K562 (cell line): ENCODE measurements at regions not wholly inside any gene's neighbourhood (a gene's known extent, or its start where the extent isn't known, plus 50 kb on each side); places are given as distances from the start of the nearest gene placed in this dataset.

Experiments
- ELF4 ChIP-seq: fragments of 450-650 bp; formaldehyde crosslinking; IDR thresholded peaks from 2 replicates; pipeline ENCODE4 v1.4.0; 2022; ENCODE audit warnings: missing genetic modification characterization
- ETV6 ChIP-seq, 3 experiments: fragments of 150-350 bp in 1 of 3; sonication (generic) in 1 of 3; formaldehyde crosslinking in 1 of 3; IDR thresholded peaks; 2 replicates each; pipeline versions ENCODE4 v1.6.1 to v1.8.0; 2014 to 2022; ENCODE audit warnings: borderline replicate concordance in 2 of 3, low read depth in 2 of 3, antibody characterized with exemption in 1 of 3, low read length in 1 of 3, mild to moderate bottlenecking in 1 of 3, missing genetic modification reagents in 1 of 3
- GABPA ChIP-seq: fragments of 200-800 bp; sonication (Bioruptor generic); conservative IDR thresholded peaks from 2 replicates; pipeline ENCODE4 v1.6.1; 2016; ENCODE audit warnings: low read depth, missing genetic modification characterization, missing compliant biosample characterization
- JUNB ChIP-seq: fragments of 450-650 bp; formaldehyde crosslinking; conservative IDR thresholded peaks from 2 replicates; pipeline ENCODE4 v1.4.0; 2020; ENCODE audit warnings: mild to moderate bottlenecking
- YY1 ChIP-seq, 3 experiments: IDR thresholded peaks; 2 replicates each; pipeline ENCODE4 v1.6.1; 2011; ENCODE audit warnings: low read length in 2 of 3, mild to moderate bottlenecking in 2 of 3, moderate library complexity in 2 of 3, borderline replicate concordance in 1 of 3, control low read depth in 1 of 3, low read depth in 1 of 3; ENCODE audit not compliant: insufficient read depth in 3 of 3, insufficient replicate concordance in 2 of 3, control insufficient read depth in 1 of 3, insufficient read length in 1 of 3; ENCODE audit errors: extremely low read depth in 1 of 3
- ZNF311 ChIP-seq: fragments of 250-450 bp; sonication (Bioruptor Pico); IDR thresholded peaks from 2 replicates; pipeline ENCODE4 v1.4.0; 2020; ENCODE audit warnings: mild to moderate bottlenecking, moderate library complexity
- TF ChIP-seq, protein P1 (sequence below): sonication (generic); formaldehyde crosslinking; IDR thresholded peaks from 2 replicates; pipeline ENCODE4 v1.5.0; 2020; ENCODE audit warnings: missing genetic modification reagents

DNA sequence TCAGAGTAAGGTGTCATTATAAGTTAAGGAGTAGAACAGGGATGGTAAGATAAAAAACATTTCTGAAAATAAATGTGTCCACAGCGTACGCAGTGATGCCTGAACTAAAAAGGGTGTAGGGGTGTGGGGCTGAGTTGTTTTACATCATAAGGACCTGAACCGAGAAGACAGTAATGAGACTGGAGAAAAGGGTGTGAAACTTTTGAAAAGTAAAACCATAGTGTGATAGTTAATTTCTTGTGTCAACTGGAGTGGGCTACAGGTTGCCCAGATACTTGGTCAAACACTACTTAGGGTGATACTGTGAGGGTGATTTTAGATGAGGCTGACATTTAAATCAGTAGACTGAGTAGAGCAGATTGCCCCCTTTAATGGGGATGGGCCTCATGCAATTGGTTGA lies 169.0 kb upstream of the PRPS1L1 start:
- TF ChIP-seq ELF4 (no peak), JUNB (CRISPR knock-in tag) (no peak), ETV6 (IDR thresholded peaks at IDR 0.05; ENCODE audit: borderline replicate concordance in 1 of 2, low read depth in 2 of 2, low read length in 1 of 2) (no peak), ETV6 (CRISPR knock-in tag; IDR thresholded peaks at IDR 0.05; ENCODE audit: borderline replicate concordance) (no peak), YY1 (IDR thresholded peaks at IDR 0.05; ENCODE audit: borderline replicate concordance in 1 of 3, control insufficient read depth in 1 of 3, extremely low read depth in 1 of 3, insufficient read depth in 3 of 3, insufficient read length in 1 of 3, insufficient replicate concordance in 2 of 3, low read depth in 1 of 3, low read length in 2 of 3) (no peak), GABPA (tag) (no peak), ZNF311 (no peak)
- TF ChIP-seq, protein P1, sequence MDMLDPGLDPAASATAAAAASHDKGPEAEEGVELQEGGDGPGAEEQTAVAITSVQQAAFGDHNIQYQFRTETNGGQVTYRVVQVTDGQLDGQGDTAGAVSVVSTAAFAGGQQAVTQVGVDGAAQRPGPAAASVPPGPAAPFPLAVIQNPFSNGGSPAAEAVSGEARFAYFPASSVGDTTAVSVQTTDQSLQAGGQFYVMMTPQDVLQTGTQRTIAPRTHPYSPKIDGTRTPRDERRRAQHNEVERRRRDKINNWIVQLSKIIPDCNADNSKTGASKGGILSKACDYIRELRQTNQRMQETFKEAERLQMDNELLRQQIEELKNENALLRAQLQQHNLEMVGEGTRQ (CRISPR knock-in tag), result no peak
